ENCODE measurements at regions not wholly inside any gene's neighbourhood (a gene's known extent, or its start where the extent isn't known, plus 50 kb on each side); places are given as distances from the start of the nearest gene placed in this dataset.

GRCh38 chr7:36802459-36803135 is 78.3 kb upstream of the AOAH start:
- no peak for DNase-seq (ENCODE audit: low spot score)

DNA sequence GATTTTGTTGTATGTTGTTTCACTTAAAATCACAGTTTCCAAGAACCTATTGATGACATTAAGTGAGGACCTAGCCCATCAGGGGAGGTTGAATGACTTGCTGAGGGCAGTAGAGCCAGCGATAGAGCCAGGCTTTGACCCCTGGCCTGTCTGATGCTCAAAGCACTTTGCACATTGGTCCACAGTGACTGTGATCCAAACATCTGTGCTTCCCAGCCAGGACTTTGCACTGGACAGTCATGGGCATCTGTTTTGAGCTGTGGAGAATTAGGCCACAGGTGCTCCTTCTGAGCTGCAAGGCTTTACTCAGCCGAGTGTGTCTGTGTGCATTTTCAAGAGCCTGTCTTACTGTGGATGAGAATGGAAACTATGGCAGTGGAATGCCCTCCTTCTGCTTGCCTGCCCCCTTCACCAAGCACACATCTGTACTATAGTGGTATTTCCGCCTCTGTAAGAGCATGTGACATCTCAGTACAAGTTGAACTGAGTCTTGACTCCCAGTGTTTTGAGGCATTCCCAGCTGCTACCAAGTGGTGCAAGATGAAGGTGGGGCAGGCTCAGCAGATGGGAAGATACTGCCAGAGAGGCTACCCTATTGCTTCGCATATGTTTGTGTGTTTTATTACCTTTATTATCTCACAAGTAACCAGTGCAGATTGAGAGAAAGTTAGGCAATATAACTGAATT is 72.7 kb upstream of the AOAH start:
- no peak for DNase-seq (ENCODE audit: low spot score)

DNA sequence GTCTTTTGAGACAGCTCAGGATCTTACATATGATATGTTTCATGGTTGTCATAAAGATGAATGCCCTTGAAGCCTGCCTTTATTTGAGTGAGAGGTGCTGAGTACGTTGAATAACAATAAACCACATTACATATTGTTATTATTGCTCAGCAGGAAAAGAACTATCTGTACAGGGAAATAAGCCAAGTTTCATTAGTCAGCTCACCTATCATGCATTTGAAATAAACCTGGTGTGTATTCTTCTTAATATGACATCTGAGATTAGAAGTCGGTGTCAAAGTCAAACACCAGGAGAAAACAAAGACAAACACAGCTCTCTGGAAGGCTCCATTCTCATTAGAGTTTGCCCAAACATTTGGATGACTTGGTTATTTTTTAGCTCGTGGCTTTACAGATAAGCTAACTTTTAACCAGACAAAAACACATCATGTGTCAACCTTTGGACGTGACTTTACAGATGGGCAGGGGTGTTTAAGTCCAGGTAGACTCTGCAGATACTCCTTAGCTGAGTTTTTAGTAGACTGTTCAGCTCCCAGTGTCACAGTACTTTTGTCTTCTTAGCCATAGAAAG is 71.2 kb upstream of the AOAH start:
- no peak for DNase-seq (ENCODE audit: low spot score)

DNA sequence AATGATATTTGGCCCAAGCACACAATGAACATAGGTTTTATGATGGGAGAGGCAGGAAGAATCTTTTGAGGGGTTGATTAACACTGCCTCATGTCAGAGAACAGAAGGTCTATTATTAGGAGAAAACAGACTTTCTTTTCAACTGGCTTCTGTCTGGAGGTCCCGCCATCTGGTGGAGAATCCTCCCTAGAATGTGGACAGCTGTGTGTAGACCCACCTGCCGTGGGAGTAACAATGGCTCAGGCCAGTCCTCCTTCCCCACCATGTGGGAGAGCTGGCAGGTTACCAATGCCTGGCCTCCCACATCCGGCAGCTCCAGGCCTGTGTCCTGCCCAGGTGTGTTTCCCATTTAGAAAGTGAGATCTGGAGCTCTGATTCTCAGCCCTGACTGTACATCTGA is 70.4 kb upstream of the AOAH start:
- DNase-seq (ENCODE audit: low spot score), result peak; percentile 66

DNA sequence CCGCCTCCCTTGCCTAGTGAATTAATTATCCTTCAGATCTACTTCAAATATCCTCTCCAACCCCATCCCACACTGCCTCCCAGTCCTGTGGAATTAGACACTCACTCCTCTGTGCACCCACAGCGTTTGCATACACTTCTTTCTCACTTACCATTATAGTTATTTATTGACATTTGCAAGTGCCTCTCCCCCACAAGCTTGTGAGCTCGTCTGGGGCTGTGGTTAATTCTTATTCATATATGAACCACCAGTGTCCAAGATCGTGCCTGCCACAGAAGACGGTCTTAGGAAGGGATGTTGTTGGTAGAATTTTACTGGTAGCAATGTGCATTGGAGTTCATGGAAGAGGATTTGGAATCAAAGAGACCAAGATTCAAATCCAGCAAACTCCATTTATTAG is 68.1 kb upstream of the AOAH start:
- no peak for DNase-seq (ENCODE audit: low spot score)

DNA sequence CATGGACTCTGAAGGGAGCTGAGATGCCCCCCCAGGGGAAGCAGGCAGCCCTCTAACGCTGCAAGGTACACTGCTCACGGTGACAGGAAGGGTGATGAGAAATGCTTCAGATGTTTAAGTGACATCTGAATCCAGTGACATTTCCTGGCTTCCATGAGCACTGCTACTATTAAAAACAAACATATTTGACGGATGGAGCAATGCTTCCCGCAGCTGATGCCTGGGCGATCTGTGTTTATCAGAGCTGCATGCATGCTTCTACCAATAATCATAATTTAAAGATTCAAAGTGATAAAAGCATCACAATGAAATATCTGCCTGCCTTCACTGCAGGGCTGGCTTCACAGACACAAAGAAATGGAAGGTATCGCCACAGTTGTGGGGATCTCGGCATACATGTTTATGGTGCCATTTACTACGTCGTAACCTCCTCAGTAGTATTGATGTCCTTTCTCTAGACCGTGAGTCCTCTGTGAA is 66.1 kb upstream of the AOAH start:
- no peak for DNase-seq (ENCODE audit: low spot score)

DNA sequence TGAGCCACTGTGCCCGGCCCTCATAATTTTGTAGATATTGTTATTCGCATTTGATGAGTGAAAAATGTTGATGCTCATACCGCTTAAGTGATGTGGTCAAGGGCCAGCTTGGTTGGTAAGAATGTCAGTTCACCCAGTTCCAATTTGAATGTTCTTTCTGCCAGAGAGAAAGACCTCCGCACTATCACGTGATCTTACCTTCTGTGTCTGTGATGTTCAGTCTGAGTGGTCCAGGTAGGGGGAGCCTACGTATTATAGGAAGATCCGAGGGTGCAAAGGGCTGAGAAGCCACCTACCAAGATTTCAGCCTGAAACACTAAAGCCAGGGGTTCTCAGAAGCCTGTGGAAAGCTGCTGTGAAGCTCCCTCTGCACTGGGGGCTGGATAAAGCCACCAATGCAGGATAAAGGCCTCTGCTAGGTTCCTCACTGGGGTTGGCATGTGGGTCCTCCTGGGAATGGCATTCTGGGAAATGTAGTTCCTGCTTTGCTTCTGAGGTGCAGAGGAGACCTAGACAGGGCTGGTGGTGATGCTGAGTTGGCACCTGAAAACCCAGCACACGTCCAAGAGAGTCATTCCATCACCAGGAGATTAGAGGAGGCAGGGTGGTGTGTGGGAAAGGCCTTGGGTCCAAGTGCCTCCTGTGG is 64.7 kb upstream of the AOAH start:
- no peak for DNase-seq (ENCODE audit: low spot score)

DNA sequence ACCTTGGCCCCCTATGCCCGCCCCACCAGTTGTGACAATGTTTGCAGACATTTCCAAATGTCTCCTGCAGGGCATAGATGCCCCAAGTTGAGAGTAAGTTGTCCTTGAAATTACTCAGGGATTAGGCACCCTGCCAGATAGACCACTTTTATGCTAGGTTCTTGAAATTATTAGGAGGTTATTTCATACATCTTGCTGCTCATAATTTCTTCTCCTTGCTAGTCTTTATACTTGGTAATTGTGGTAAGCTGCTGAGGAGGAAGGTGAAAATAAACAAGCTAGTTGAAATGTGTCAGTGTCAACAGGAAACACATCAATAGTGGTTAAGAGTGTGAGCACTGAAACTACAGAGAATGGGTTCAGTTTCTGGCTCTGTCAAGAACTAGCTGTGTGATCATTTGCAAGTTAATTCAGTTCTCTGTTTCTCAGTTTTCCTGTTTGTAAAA is 63.7 kb upstream of the AOAH start:
- no peak for DNase-seq (ENCODE audit: low spot score)

GRCh38 chr7:36784991-36785940 is 61.0 kb upstream of the AOAH start:
- DNase-seq (ENCODE audit: low spot score), result no peak

DNA sequence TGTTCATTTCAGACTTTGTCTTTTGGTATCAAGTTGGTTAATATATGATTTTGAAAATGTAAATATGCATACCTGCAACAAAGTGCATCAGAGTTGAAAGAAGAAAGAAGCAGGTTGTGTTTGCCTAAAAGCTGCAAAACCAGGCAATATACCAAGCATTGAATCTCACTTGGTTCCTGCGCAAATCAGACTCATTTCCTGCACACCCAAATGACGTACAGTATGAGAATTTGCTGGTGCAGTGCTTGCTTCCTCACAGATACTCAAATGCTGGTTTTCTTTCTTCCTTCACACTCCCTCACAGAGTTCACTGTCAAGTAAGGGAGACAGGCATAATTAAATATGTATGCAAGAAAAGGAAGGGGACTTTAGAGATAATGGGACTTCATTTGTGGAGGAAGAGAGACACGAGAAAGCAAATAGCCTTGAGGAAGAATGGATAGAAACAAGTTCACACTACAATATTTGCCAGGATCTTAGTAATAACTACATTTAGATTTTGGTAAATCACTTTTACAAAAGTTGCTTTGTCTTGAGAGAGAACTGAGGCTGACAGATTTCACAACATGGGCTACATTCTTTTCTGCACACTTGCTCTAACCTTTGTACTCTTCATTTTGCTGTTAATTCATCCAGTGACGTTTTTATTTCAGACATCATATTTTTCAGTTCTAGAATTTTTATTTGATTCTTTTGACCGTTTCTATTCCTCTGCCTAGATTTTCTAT is 56.9 kb upstream of the AOAH start:
- DNase-seq (ENCODE audit: low spot score), result no peak

GRCh38 chr7:36777855-36778254 is 53.6 kb upstream of the AOAH start:
- no peak for DNase-seq (ENCODE audit: low spot score)

GRCh38 chr7:36777062-36777461 is 52.8 kb upstream of the AOAH start:
- DNase-seq (ENCODE audit: low spot score), result no peak

DNA sequence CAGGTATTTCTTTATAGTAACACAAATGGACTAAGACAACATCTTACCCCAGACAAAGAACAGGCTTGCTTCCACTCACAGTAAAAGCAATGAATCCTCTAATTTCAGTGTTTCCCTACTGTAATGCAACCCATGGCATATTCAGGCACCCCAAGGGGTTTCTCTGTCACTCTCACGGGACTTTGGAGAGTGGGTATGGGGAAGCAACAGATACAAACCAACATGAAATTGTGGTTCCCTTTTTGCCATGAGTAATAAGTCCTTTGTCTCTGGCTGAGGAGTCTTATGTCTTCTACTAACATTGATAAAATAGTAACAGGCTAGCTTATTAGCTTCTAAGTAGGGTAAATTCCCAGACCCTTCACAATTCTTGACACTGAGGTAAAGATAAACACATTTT is 51.4 kb upstream of the AOAH start:
- DNase-seq (ENCODE audit: low spot score), result no peak

DNA sequence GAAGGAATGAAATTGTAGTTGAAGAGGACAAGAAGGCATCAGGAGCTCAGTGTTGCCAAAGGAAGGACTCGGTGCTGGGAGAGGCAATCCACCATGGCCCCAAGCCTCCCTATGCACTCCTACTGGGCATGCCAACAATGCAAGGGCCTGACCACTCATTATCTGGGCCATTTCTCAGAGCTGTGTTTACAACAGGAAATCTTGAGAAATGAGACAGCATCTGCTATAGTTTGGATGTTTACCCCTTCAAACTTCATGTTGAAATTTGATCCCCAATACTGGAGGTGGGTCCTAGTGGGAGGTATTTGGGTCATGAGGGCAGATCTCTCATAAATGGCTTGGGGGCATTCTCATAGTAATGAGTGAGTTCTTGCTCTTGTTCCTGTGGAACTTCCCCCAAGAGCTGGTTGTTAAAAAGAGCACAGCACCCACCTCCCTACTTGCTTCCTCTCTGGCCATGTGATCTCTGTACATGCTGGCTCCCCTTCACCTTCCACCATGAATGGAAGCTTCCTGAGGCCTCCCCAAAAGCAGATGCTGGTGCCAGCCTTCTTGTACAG is 50.8 kb upstream of the AOAH start:
- DNase-seq (ENCODE audit: low spot score), result no peak

Data from left forelimb (tissue), 1 donor.